GM12892 (cell line): ENCODE measurements at regions not wholly inside any gene's neighbourhood (a gene's known extent, or its start where the extent isn't known, plus 50 kb on each side); places are given as distances from the start of the nearest gene placed in this dataset.

ENCODE experiments used
- POLR2A ChIP-seq: IDR thresholded peaks from 2 replicates; pipeline ENCODE4 v1.6.1; 2011; ENCODE audit warnings: low read depth, low read length, control low read depth
- POLR2AphosphoS5 ChIP-seq: IDR thresholded peaks from 2 replicates; pipeline ENCODE4 v1.6.1; 2011; ENCODE audit warnings: low read depth, low read length, control low read depth

DNA sequence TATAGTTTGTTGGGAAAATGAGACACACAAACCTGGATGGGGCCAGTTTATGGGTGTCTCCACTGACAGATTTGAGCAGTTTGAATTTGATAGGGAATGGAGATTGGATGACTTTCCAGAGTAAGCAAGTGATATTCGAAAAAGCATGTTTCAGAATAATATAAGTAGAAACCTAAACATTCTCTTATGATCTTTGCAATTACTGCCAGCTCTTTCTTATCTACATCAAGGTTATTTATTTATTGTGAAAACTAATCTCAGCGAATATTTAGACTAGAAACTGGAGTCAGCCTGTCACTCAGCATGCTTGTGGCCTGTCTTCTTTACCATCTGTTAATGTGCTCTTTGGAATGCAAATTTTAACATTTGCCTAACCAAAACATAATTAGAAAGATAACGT is 57.8 kb upstream of the SPPL2A start:
- TF ChIP-seq POLR2AphosphoS5 (no peak), POLR2A (no peak)
